Anterior cingulate cortex (tissue), 58 donors: ENCODE measurements at regions not wholly inside any gene's neighbourhood (a gene's known extent, or its start where the extent isn't known, plus 50 kb on each side); places are given as distances from the start of the nearest gene placed in this dataset.

Source experiments
- DNase-seq, 58 donors: peaks; one replicate each; lab custom pipeline; 2025; lab: John Stamatoyannopoulos, UW

- DNase-seq, result no peak
Observed at GRCh38 chr3:104825116-104825515, 541.6 kb upstream of the ALCAM start.

GRCh38 chr3:104831071-104831470, 535.6 kb upstream of the ALCAM start:
- no peak for DNase-seq

- DNase-seq, result no peak
Observed at GRCh38 chr3:104832530-104832929, 534.2 kb upstream of the ALCAM start.

GRCh38 chr3:104835376-104835775, 531.3 kb upstream of the ALCAM start:
- no peak for DNase-seq

- DNase-seq, result no peak
Observed at GRCh38 chr3:104846270-104846669, 520.4 kb upstream of the ALCAM start.

- peak in 1 of 58 donors; percentile 0 for DNase-seq
Observed at GRCh38 chr3:104849070-104849469, 517.6 kb upstream of the ALCAM start.

GRCh38 chr3:104854468-104854867, 512.2 kb upstream of the ALCAM start:
- no peak for DNase-seq

GRCh38 chr3:104855702-104856101, 511.0 kb upstream of the ALCAM start:
- no peak for DNase-seq

GRCh38 chr3:104856741-104857140, 510.0 kb upstream of the ALCAM start:
- DNase-seq, result no peak

GRCh38 chr3:104868291-104868690, 498.4 kb upstream of the ALCAM start:
- DNase-seq, result no peak

GRCh38 chr3:104870276-104870675, 496.4 kb upstream of the ALCAM start:
- no peak for DNase-seq

GRCh38 chr3:104873331-104873730, 493.4 kb upstream of the ALCAM start:
- no peak for DNase-seq

- no peak for DNase-seq
Observed at GRCh38 chr3:104878395-104878794, 488.3 kb upstream of the ALCAM start.

- DNase-seq, result peak in 1 of 58 donors; percentile 15
Observed at GRCh38 chr3:104879919-104880318, 486.8 kb upstream of the ALCAM start.

GRCh38 chr3:104885214-104885814, 481.4 kb upstream of the ALCAM start:
- DNase-seq, result no peak

- no peak for DNase-seq
Observed at GRCh38 chr3:104886220-104886995, 480.3 kb upstream of the ALCAM start.

- DNase-seq, result no peak
Observed at GRCh38 chr3:104887069-104887468, 479.6 kb upstream of the ALCAM start.

- DNase-seq, result no peak
Observed at GRCh38 chr3:104887619-104888018, 479.1 kb upstream of the ALCAM start.

GRCh38 chr3:104892044-104892443, 474.7 kb upstream of the ALCAM start:
- DNase-seq, result no peak

- no peak for DNase-seq
Observed at GRCh38 chr3:104896624-104897023, 470.1 kb upstream of the ALCAM start.

- DNase-seq, result no peak
Observed at GRCh38 chr3:104901396-104901795, 465.3 kb upstream of the ALCAM start.

GRCh38 chr3:104903064-104903463, 463.6 kb upstream of the ALCAM start:
- no peak for DNase-seq
